ENCODE measurements at regions not wholly inside any gene's neighbourhood (a gene's known extent, or its start where the extent isn't known, plus 50 kb on each side); places are given as distances from the start of the nearest gene placed in this dataset.

DNA sequence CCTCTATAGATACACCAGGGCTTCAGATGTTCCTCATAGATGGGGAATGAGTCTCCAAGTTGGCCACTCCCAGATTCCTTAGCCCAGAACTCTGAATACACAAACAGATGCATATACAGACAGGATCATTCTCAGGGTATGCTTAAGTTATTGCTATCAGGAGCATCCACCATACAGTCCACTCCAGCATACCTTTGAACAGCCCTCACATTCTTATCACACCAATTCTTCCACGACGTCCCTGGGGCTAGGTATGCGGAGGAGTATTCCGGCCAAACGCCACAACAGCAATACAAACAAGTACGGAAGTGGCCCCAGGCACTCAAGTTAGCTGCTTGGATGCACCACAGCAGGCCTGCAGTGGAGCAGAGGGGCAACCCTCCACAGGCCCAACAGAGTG is 312.5 kb upstream of the CHAC2 start:
- CTCF ChIA-PET = no interaction called here
- DNase-seq = peak; percentile 47 to 65
- POLR2A ChIA-PET (ENCODE audit: unreplicated experiment) = no interaction called here
- Histone ChIP-seq H3K9me3 (ENCODE audit: insufficient read depth, low read depth) (0 out of 2 replicates have a peak, but pooled peaks cover 6% of the 10 kb centered on the region), H3K4me2 (no peak overlapping the region), H3K27ac (no peak overlapping the region), H2AFZ (no peak overlapping the region), H3F3A (ENCODE audit: insufficient read depth, low read depth) (no peaks in the 10 kb centered on the region), H4K20me1 (ENCODE audit: insufficient read depth) (no peaks in the 10 kb centered on the region), H3K79me2 (ENCODE audit: low read depth) (no peaks in the 10 kb centered on the region), H3K27me3 (ENCODE audit: insufficient read depth, low read depth) (no peaks in the 10 kb centered on the region), H3K4me3 (no peak overlapping the region), H3K36me3 (ENCODE audit: low read depth) (no peaks in the 10 kb centered on the region), H3K4me1 (replicated peaks; ENCODE audit: insufficient read depth) (no peaks in the 10 kb centered on the region), H3K9me2 (ENCODE audit: insufficient read depth) (no peaks in the 10 kb centered on the region)
- BruUV-seq (replicated peaks) = no TSS peak
- TF ChIP-seq EZH2 (IDR thresholded peaks at IDR 0.05; ENCODE audit: low read depth) = no peak
- TF ChIP-seq, protein P1, sequence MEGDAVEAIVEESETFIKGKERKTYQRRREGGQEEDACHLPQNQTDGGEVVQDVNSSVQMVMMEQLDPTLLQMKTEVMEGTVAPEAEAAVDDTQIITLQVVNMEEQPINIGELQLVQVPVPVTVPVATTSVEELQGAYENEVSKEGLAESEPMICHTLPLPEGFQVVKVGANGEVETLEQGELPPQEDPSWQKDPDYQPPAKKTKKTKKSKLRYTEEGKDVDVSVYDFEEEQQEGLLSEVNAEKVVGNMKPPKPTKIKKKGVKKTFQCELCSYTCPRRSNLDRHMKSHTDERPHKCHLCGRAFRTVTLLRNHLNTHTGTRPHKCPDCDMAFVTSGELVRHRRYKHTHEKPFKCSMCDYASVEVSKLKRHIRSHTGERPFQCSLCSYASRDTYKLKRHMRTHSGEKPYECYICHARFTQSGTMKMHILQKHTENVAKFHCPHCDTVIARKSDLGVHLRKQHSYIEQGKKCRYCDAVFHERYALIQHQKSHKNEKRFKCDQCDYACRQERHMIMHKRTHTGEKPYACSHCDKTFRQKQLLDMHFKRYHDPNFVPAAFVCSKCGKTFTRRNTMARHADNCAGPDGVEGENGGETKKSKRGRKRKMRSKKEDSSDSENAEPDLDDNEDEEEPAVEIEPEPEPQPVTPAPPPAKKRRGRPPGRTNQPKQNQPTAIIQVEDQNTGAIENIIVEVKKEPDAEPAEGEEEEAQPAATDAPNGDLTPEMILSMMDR (conservative IDR thresholded peaks at IDR 0.05) = no peak
- intact Hi-C loops (cut with micrococcal nuclease; ENCODE audit: unreplicated experiment) = loop anchor here (1.0 kb wide), 1 partner anchor 20 kb away; no protein-coding TSS in a partner anchor

DNA sequence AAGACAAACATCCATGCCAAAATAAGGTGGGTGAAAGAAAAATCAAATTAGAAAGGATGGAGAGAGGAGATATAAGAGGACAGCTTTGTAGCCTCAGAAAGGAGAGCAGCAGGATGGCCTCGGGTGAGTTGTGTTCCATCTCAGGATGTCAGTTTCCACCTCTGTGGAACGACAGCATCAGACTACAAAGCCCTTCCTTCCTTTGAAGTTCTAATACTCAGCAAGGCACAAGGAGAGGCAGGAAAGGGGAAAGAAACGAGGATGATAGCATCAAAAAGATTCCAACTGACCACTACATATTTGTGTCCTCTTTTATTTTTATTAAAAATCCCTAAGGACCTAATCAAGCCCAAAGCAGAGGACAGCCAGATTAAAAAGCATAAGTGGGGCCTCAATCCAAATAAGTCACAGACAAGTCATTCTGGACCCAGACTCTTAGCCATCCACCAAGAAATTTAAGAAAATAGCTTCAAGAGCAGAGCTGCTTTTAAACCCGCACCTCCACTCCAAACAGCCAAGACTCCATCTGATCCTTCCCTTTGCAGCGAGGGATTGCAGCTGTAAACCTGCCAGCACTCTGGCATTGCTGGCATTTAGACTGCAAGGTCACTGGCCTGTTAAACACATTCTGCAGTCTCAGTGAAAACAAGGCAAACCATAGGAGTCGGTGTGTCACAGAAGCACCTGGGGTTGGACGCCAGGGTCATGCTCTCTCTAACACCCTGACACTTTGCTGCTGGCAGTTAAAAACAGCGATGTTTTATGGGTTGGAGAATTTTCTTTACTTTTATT is 314.5 kb upstream of the CHAC2 start:
- Histone ChIP-seq H3K79me2 (ENCODE audit: low read depth) (no peaks in the 10 kb centered on the region), H3K4me3 (no peak overlapping the region), H4K20me1 (ENCODE audit: insufficient read depth) (no peaks in the 10 kb centered on the region), H3K27me3 (ENCODE audit: insufficient read depth, low read depth) (no peaks in the 10 kb centered on the region), H3K4me2 (no peak overlapping the region), H2AFZ (peak overlapping the region; percentile 9; the same call in 1 of the 2 replicates), H3K9me2 (ENCODE audit: insufficient read depth) (no peaks in the 10 kb centered on the region), H3F3A (ENCODE audit: insufficient read depth, low read depth) (no peaks in the 10 kb centered on the region), H3K4me1 (replicated peaks; ENCODE audit: insufficient read depth) (no peaks in the 10 kb centered on the region), H3K36me3 (ENCODE audit: low read depth) (no peaks in the 10 kb centered on the region), H3K27ac (no peak overlapping the region), H3K9me3 (ENCODE audit: insufficient read depth, low read depth) (0 out of 2 replicates have a peak, but pooled peaks cover 2% of the 10 kb centered on the region)
- CTCF ChIA-PET = no interaction called here
- no peak for DNase-seq
- BruUV-seq (replicated peaks) = no TSS peak
- POLR2A ChIA-PET (ENCODE audit: unreplicated experiment) = no interaction called here
- TF ChIP-seq, protein P1 (conservative IDR thresholded peaks at IDR 0.05) = no peak
- no peak for TF ChIP-seq EZH2 (IDR thresholded peaks at IDR 0.05; ENCODE audit: low read depth)
- intact Hi-C loops (cut with micrococcal nuclease; ENCODE audit: unreplicated experiment) = no loop called here

DNA sequence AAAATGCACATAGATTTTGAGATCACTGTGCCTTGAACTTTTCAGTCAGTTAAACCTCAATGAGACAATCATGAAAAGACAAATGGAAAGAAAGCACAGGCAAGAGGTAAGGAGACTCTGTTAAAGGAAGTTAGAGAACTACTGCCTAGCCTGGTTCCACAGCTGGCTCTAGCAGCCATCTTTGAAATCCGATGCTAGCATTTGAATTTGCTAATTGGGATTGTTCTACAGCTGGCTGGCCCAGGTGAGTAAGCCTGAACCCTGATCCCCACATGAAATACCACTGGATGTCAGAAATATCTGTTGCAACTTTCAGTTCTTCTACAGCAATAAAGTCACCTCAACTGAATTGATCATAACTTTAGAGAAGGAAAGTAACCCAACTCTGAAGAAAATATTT is 315.2 kb upstream of the CHAC2 start:
- H3F3A ChIP-seq (ENCODE audit: insufficient read depth, low read depth) = no peaks in the 10 kb centered on the region
- H3K4me3 ChIP-seq = no peak overlapping the region
- H3K9me2 ChIP-seq (ENCODE audit: insufficient read depth) = no peaks in the 10 kb centered on the region
- 0 out of 2 replicates have a peak, but pooled peaks cover 2% of the 10 kb centered on the region for H3K9me3 ChIP-seq (ENCODE audit: insufficient read depth, low read depth)
- DNase-seq = no peak
- TF ChIP-seq, protein P1 (conservative IDR thresholded peaks at IDR 0.05) = no peak
- TF ChIP-seq EZH2 (IDR thresholded peaks at IDR 0.05; ENCODE audit: low read depth) = no peak
- intact Hi-C loops (cut with micrococcal nuclease; ENCODE audit: unreplicated experiment) = no loop called here
- H3K79me2 ChIP-seq (ENCODE audit: low read depth) = no peaks in the 10 kb centered on the region
- no peaks in the 10 kb centered on the region for H3K4me1 ChIP-seq (replicated peaks; ENCODE audit: insufficient read depth)
- no TSS peak for BruUV-seq (replicated peaks)
- no peaks in the 10 kb centered on the region for H3K27me3 ChIP-seq (ENCODE audit: insufficient read depth, low read depth)
- H3K36me3 ChIP-seq (ENCODE audit: low read depth) = no peaks in the 10 kb centered on the region
- no peaks in the 10 kb centered on the region for H4K20me1 ChIP-seq (ENCODE audit: insufficient read depth)
- ChIA-PET CTCF (no interaction called here), POLR2A (ENCODE audit: unreplicated experiment) (no interaction called here)
- H3K4me2 ChIP-seq = no peak overlapping the region
- peak overlapping the region; percentile 9 for H2AFZ ChIP-seq
- H3K27ac ChIP-seq = no peak overlapping the region

All from PC-9 (cell line).